A673 (cell line): ENCODE measurements at regions not wholly inside any gene's neighbourhood (a gene's known extent, or its start where the extent isn't known, plus 50 kb on each side); places are given as distances from the start of the nearest gene placed in this dataset.

Experiments used
- BruUV-seq: library from RNA; stranded (reverse); fragments of 400-500 nt; replicated peaks from 2 replicates; lab custom pipeline; 2021; lab: Mats Ljungman, UMichigan
- CTCF ChIA-PET: fragments of 300-600 bp; sonication (Branson Sonifier 250); formaldehyde crosslinking; loops from one replicate; lab custom pipeline; 2022; ENCODE audit warnings: antibody characterized with exemption; lab: Charles Lee
- POLR2A ChIA-PET: fragments of 300-600 bp; sonication (Branson Sonifier 250); formaldehyde crosslinking; loops from one replicate; lab custom pipeline; 2022; ENCODE audit warnings: antibody characterized with exemption; ENCODE audit not compliant: low non-redundant PET; lab: Charles Lee
- DNase-seq: peaks from one replicate; pipeline ENCODE4 v3.0.0-alpha.2; 2015; ENCODE audit warnings: low spot score
- H3K27ac ChIP-seq: fragments of 200-600 bp; sonication (generic); 2 replicates; pipeline ENCODE4 v1.5.1; 2016; ENCODE audit warnings: mixed run types, low read depth, mild to moderate bottlenecking, mixed read lengths, antibody characterized with exemption, low read length; ENCODE audit not compliant: poor library complexity, severe bottlenecking
- H3K27me3 ChIP-seq: fragments of 200-600 bp; sonication (generic); replicated peaks from 2 replicates; pipeline ENCODE4 v1.6.1; 2017; ENCODE audit warnings: mixed run types, low read depth, mild to moderate bottlenecking, mixed read lengths, antibody characterized with exemption, low read length; ENCODE audit not compliant: insufficient read depth, poor library complexity
- H3K36me3 ChIP-seq: fragments of 200-600 bp; sonication (generic); 2 replicates; pipeline ENCODE4 v1.6.1; 2016; ENCODE audit warnings: mixed run types, mild to moderate bottlenecking, mixed read lengths, antibody characterized with exemption, low read length; ENCODE audit not compliant: insufficient read depth, poor library complexity, severe bottlenecking
- H3K4me1 ChIP-seq: fragments of 200-600 bp; sonication (generic); 2 replicates; pipeline ENCODE4 v1.6.1; 2017; ENCODE audit warnings: mixed run types, mild to moderate bottlenecking, mixed read lengths, antibody characterized with exemption, low read length; ENCODE audit not compliant: insufficient read depth, poor library complexity, severe bottlenecking
- H3K4me3 ChIP-seq: fragments of 200-600 bp; sonication (generic); 2 replicates; pipeline ENCODE4 v1.5.1; 2016; ENCODE audit warnings: low read depth, mixed run types, mild to moderate bottlenecking, mixed read lengths, low read length; ENCODE audit not compliant: poor library complexity, severe bottlenecking
- H3K9me3 ChIP-seq: fragments of 200-600 bp; sonication (generic); 2 replicates; pipeline ENCODE4 v1.6.1; 2016; ENCODE audit warnings: mixed run types, low read depth, mild to moderate bottlenecking, mixed read lengths, antibody characterized with exemption, low read length; ENCODE audit not compliant: poor library complexity, severe bottlenecking
- CTCF ChIP-seq: fragments of 300-800, 200-600 bp; sonication (generic); conservative IDR thresholded peaks from 2 replicates; pipeline ENCODE4 v1.5.1; 2017; ENCODE audit warnings: low read depth, mild to moderate bottlenecking, antibody characterized with exemption, low read length, moderate library complexity, mixed read lengths
- EZH2 ChIP-seq: fragments of 200-600 bp; sonication (generic); IDR thresholded peaks from 2 replicates; pipeline ENCODE4 v1.6.1; 2017; ENCODE audit warnings: borderline replicate concordance, low read depth, mild to moderate bottlenecking, mixed read lengths, antibody characterized with exemption, low read length; ENCODE audit not compliant: poor library complexity, severe bottlenecking
- intact Hi-C: fragments of 100-400 bp; cut with micrococcal nuclease; formaldehyde crosslinking; loops from one replicate; pipeline ENCODE4 v1.10.0; 2022; ENCODE audit not compliant: unreplicated experiment

DNA sequence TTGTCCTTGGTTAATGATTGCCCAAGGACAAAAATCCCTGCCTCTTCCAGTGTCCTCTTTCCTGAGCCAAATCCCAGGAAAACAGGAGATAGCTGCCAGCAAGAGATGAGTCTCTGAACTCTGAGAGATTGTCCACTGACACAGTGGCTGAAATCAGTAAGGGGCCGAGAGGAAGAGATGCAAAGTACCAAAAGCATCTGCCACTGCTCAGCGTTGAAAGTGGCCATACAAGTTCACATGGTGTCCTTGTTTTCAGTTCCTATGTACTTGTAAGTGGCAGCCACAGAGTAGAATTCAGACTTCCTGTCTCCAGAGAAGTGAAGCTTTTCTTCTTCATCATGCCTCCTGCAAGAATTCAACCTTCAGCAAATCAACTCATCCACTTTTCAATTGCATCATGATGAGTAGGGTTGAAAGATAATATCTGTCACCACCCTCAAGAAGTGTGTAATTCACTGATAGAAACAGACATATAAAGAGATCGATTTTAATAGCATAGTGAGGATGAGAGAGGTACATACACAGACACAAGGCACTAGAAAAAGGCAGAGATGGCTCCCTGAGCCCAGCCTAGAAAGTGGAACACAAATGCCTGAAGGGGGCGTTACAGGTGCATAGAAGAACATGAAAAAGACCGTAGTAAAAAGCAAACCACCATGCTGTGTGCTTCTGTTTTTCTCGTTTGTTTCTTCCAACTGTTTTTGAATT lies 185.8 kb downstream of the MRPL39 start:
- no peaks in the 10 kb centered on the region for H3K9me3 ChIP-seq
- ChIA-PET POLR2A (no interaction called here), CTCF (no interaction called here)
- TF ChIP-seq CTCF (peak; percentile 66), EZH2 (no peak)
- H3K27me3 ChIP-seq = no peaks in the 10 kb centered on the region
- DNase-seq = peak; percentile 70
- intact Hi-C loops = loop anchor here (5.0 kb wide), 2 partner anchors 156 to 186 kb away; partner anchors contain the start of gene MRPL39
- no TSS peak for BruUV-seq
- H3K27ac ChIP-seq = no peak overlapping the region
- H3K4me1 ChIP-seq = no peaks in the 10 kb centered on the region
- no peaks in the 10 kb centered on the region for H3K36me3 ChIP-seq
- H3K4me3 ChIP-seq = no peak overlapping the region

- Histone ChIP-seq H3K27ac (no peak overlapping the region), H3K36me3 (no peaks in the 10 kb centered on the region), H3K27me3 (no peaks in the 10 kb centered on the region), H3K4me1 (no peaks in the 10 kb centered on the region), H3K4me3 (no peak overlapping the region), H3K9me3 (no peaks in the 10 kb centered on the region)
- ChIA-PET POLR2A (no interaction called here), CTCF (no interaction called here)
- BruUV-seq = no TSS peak
- no peak for TF ChIP-seq CTCF
- intact Hi-C loops = loop anchor here (5.0 kb wide), 2 partner anchors 156 to 186 kb away; partner anchors contain the start of gene MRPL39
- DNase-seq = no peak
Observed at GRCh38 chr21:25420831-25421230, 186.4 kb downstream of the MRPL39 start.

GRCh38 chr21:25416669-25417068 lies 190.6 kb downstream of the MRPL39 start:
- no peak for DNase-seq
- no peak overlapping the region for H3K4me3 ChIP-seq
- H3K4me1 ChIP-seq = no peaks in the 10 kb centered on the region
- TF ChIP-seq CTCF = no peak
- TF ChIP-seq EZH2 = no peak
- no peaks in the 10 kb centered on the region for H3K36me3 ChIP-seq
- CTCF ChIA-PET = no interaction called here
- no TSS peak for BruUV-seq
- POLR2A ChIA-PET = no interaction called here
- no peaks in the 10 kb centered on the region for H3K27me3 ChIP-seq
- no peaks in the 10 kb centered on the region for H3K9me3 ChIP-seq
- intact Hi-C loops = no loop called here
- no peak overlapping the region for H3K27ac ChIP-seq
